ENCODE measurements at regions not wholly inside any gene's neighbourhood (a gene's known extent, or its start where the extent isn't known, plus 50 kb on each side); places are given as distances from the start of the nearest gene placed in this dataset.

DNA sequence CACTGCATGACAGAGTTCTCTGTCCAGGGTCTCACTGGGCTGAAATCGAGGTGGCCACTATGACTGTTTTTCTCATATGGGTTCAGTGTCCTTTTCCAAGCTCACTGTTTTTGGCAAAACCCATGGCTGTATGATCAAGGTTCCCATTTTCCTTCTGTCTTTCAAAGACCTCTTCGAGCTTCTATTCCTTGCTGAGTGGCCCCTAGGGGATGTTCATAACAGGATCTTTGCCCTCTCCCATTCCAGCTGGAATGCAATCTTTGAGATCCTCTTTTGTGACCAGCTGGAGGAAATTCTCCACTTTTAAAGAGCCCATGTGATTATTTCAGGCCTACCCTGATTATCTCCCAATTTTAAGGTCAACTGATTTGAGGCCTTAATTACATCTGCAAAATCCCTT, 572.5 kb upstream of the SLC10A2 start:
- no peak overlapping the region for H4K8ac ChIP-seq (ENCODE audit: extremely low read depth, insufficient read depth, low read length)
- H3K4ac ChIP-seq (replicated peaks; ENCODE audit: insufficient read length, low read depth, low read length), result no peak overlapping the region
- H3K23ac ChIP-seq (ENCODE audit: insufficient read length), result no peak overlapping the region
- ChIA-PET CTCF (ENCODE audit: partially characterized antibody) (interaction anchor here (0.6 kb wide), 1 partner anchor 454 kb away, joined by 3 read pairs; no protein-coding TSS in a partner anchor), POLR2A (ENCODE audit: partially characterized antibody) (no interaction called here)
- H3K36me3 ChIP-seq (ENCODE audit: control insufficient read depth in 2 of 4, insufficient read depth in 4 of 4, low read length in 3 of 4), result no peaks in the 10 kb centered on the region
- no peak overlapping the region for H3K4me2 ChIP-seq (ENCODE audit: insufficient read depth in 1 of 2, low read depth in 2 of 2, low read length in 2 of 2)
- no peak overlapping the region for H3K27ac ChIP-seq (ENCODE audit: low read depth, low read length)
- no peak overlapping the region for H4K91ac ChIP-seq (replicated peaks; ENCODE audit: insufficient read length, low read length)
- H3K56ac ChIP-seq (replicated peaks; ENCODE audit: insufficient read length, low read depth, low read length), result no peak overlapping the region
- H3K4me3 ChIP-seq (ENCODE audit: extremely low read depth in 1 of 4, insufficient read depth in 2 of 4, low read depth in 3 of 4, low read length in 4 of 4), result no peak overlapping the region
- H3K18ac ChIP-seq (ENCODE audit: extremely low read depth, low read length), result no peak overlapping the region
- H3K9ac ChIP-seq (replicated peaks in 1 of 4; ENCODE audit: extremely low read depth in 1 of 4, low read depth in 3 of 4, low read length in 3 of 4), result no peak overlapping the region
- H3K23me2 ChIP-seq (ENCODE audit: low read depth, low read length), result no peaks in the 10 kb centered on the region
- no peak overlapping the region for H2BK120ac ChIP-seq (replicated peaks; ENCODE audit: low read depth, low read length)
- no peak overlapping the region for H2BK15ac ChIP-seq (ENCODE audit: low read length)
- peaks cover 0 to 3% of the 10 kb centered on the region in 2 experiments; a peak in 1 of 4 replicates for H3K9me3 ChIP-seq (ENCODE audit: insufficient read depth in 2 of 2, low read depth in 1 of 2, low read length in 1 of 2)
- H3K79me2 ChIP-seq (ENCODE audit: control insufficient read depth in 1 of 2, insufficient read depth in 2 of 2, low read length in 2 of 2), result no peaks in the 10 kb centered on the region
- DNase-seq (ENCODE audit: low read depth in 1 of 2, low spot score in 2 of 2) (no peak), FAIRE-seq (no peak)
- H2AFZ ChIP-seq (ENCODE audit: low read length), result no peak overlapping the region
- 88% methylated on average over 2 of the region's 2 CpGs; no CpG with 5 or more reads in 1 of the 2 experiments for WGBS, 2 experiments (ENCODE audit: extremely low coverage in 1 of 2, insufficient coverage in 1 of 2, insufficient read length in 1 of 2, insufficient replicate concordance in 2 of 2, low coverage in 1 of 2, low lambda C conversion rate in 2 of 2, missing lambda C conversion rate in 1 of 2)
- H3K4me1 ChIP-seq (replicated peaks in 1 of 4; ENCODE audit: control insufficient read depth in 3 of 4, insufficient read depth in 4 of 4, low read length in 3 of 4), result no peaks in the 10 kb centered on the region
- no peak overlapping the region for H4K5ac ChIP-seq (ENCODE audit: insufficient read length, low read depth, low read length)
- no peak overlapping the region for H2BK5ac ChIP-seq (ENCODE audit: low read depth, low read length)
- no peaks in the 10 kb centered on the region for H3K79me1 ChIP-seq (ENCODE audit: low read depth, low read length)
- no peak overlapping the region for H2BK20ac ChIP-seq (ENCODE audit: low read length)
- no peak for TF ChIP-seq POLR2AphosphoS5 (IDR thresholded peaks at IDR 0.05; ENCODE audit: low read depth, low read length)
- TF ChIP-seq GABPA (IDR thresholded peaks at IDR 0.05; ENCODE audit: borderline replicate concordance, insufficient read depth, low read length), result no peak
- no peak for TF ChIP-seq RXRA (IDR thresholded peaks at IDR 0.05; ENCODE audit: insufficient read depth, low read depth, low read length)
- peaks cover 0 to 1% (median 0%) of the 10 kb centered on the region in 4 experiments; a peak in 1 of 7 replicates for H3K27me3 ChIP-seq (replicated peaks in 1 of 4; ENCODE audit: control insufficient read depth in 3 of 4, extremely low read depth in 1 of 4, insufficient read depth in 3 of 4, low read length in 3 of 4)
- no peak overlapping the region for H2BK12ac ChIP-seq (ENCODE audit: low read depth, low read length)
- H2AK5ac ChIP-seq (ENCODE audit: low read depth, low read length), result no peak overlapping the region
- H4K20me1 ChIP-seq (replicated peaks in 1 of 2; ENCODE audit: control insufficient read depth in 1 of 2, insufficient read depth in 2 of 2, low read length in 2 of 2), result no peaks in the 10 kb centered on the region
- no peak overlapping the region for H3K14ac ChIP-seq (ENCODE audit: insufficient read length)
